ENCODE measurements at regions not wholly inside any gene's neighbourhood (a gene's known extent, or its start where the extent isn't known, plus 50 kb on each side); places are given as distances from the start of the nearest gene placed in this dataset.

- Histone ChIP-seq H3K4me2 (ENCODE audit: low read length) (no peak overlapping the region), H3K4me3 (ENCODE audit: low read length) (no peak overlapping the region), H3K9ac (ENCODE audit: low read length) (no peak overlapping the region), H3K27me3 (ENCODE audit: insufficient read depth, low read depth, low read length) (no peaks in the 10 kb centered on the region), H3K36me3 (ENCODE audit: insufficient read depth, low read length) (no peaks in the 10 kb centered on the region), H3K9me2 (ENCODE audit: insufficient read depth, low read length) (no peaks in the 10 kb centered on the region), H3F3A (ENCODE audit: insufficient read depth, low read length, poor library complexity, severe bottlenecking) (no peaks in the 10 kb centered on the region), H2AFZ (ENCODE audit: low read depth, low read length) (no peak overlapping the region), H4K20me1 (ENCODE audit: insufficient read depth) (no peaks in the 10 kb centered on the region), H3K27ac (ENCODE audit: low read length) (no peak overlapping the region), H3K79me2 (replicated peaks; ENCODE audit: insufficient read depth, low read length) (no peaks in the 10 kb centered on the region), H3K9me3 (ENCODE audit: low read length) (no peaks in the 10 kb centered on the region)
- TF ChIP-seq TAF1 (IDR thresholded peaks at IDR 0.05; ENCODE audit: low read depth), result no peak
- TF ChIP-seq, protein P1, sequence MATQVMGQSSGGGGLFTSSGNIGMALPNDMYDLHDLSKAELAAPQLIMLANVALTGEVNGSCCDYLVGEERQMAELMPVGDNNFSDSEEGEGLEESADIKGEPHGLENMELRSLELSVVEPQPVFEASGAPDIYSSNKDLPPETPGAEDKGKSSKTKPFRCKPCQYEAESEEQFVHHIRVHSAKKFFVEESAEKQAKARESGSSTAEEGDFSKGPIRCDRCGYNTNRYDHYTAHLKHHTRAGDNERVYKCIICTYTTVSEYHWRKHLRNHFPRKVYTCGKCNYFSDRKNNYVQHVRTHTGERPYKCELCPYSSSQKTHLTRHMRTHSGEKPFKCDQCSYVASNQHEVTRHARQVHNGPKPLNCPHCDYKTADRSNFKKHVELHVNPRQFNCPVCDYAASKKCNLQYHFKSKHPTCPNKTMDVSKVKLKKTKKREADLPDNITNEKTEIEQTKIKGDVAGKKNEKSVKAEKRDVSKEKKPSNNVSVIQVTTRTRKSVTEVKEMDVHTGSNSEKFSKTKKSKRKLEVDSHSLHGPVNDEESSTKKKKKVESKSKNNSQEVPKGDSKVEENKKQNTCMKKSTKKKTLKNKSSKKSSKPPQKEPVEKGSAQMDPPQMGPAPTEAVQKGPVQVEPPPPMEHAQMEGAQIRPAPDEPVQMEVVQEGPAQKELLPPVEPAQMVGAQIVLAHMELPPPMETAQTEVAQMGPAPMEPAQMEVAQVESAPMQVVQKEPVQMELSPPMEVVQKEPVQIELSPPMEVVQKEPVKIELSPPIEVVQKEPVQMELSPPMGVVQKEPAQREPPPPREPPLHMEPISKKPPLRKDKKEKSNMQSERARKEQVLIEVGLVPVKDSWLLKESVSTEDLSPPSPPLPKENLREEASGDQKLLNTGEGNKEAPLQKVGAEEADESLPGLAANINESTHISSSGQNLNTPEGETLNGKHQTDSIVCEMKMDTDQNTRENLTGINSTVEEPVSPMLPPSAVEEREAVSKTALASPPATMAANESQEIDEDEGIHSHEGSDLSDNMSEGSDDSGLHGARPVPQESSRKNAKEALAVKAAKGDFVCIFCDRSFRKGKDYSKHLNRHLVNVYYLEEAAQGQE (IDR thresholded peaks at IDR 0.05; ENCODE audit: borderline replicate concordance), result no peak
- TF ChIP-seq CTCF (IDR thresholded peaks at IDR 0.05; ENCODE audit: poor library complexity, severe bottlenecking), result no peak
- TF ChIP-seq RAD21 (conservative IDR thresholded peaks at IDR 0.05), result no peak
- TF ChIP-seq POLR2AphosphoS5 (IDR thresholded peaks at IDR 0.05), result no peak
- TF ChIP-seq SMC3 (conservative IDR thresholded peaks at IDR 0.05; ENCODE audit: poor library complexity), result no peak
- no peak for TF ChIP-seq MXI1 (conservative IDR thresholded peaks at IDR 0.05; ENCODE audit: poor library complexity, severe bottlenecking)
- TF ChIP-seq EP300 (conservative IDR thresholded peaks at IDR 0.05; ENCODE audit: poor library complexity, severe bottlenecking), result no peak
- no peak for TF ChIP-seq EZH2 (IDR thresholded peaks at IDR 0.05; ENCODE audit: borderline replicate concordance, insufficient read depth, low read length, poor library complexity, severe bottlenecking)
Observed at GRCh38 chr6:99668036-99668705, 61.5 kb downstream of the PRDM13 start.

- TF ChIP-seq SMC3 (conservative IDR thresholded peaks at IDR 0.05; ENCODE audit: poor library complexity), result no peak
- no peak for TF ChIP-seq EZH2 (IDR thresholded peaks at IDR 0.05; ENCODE audit: borderline replicate concordance, insufficient read depth, low read length, poor library complexity, severe bottlenecking)
- TF ChIP-seq RAD21 (conservative IDR thresholded peaks at IDR 0.05), result no peak
- no peak for TF ChIP-seq POLR2AphosphoS5 (IDR thresholded peaks at IDR 0.05)
- TF ChIP-seq, protein P1 (IDR thresholded peaks at IDR 0.05; ENCODE audit: borderline replicate concordance), result no peak
- no peak for TF ChIP-seq MXI1 (conservative IDR thresholded peaks at IDR 0.05; ENCODE audit: poor library complexity, severe bottlenecking)
- TF ChIP-seq TAF1 (IDR thresholded peaks at IDR 0.05; ENCODE audit: low read depth), result no peak
- TF ChIP-seq CTCF (IDR thresholded peaks at IDR 0.05; ENCODE audit: poor library complexity, severe bottlenecking), result no peak
- no peak for TF ChIP-seq EP300 (conservative IDR thresholded peaks at IDR 0.05; ENCODE audit: poor library complexity, severe bottlenecking)
- Histone ChIP-seq H3K27ac (ENCODE audit: low read length) (no peak overlapping the region), H4K20me1 (ENCODE audit: insufficient read depth) (no peaks in the 10 kb centered on the region), H3K4me3 (ENCODE audit: low read length) (no peak overlapping the region), H2AFZ (ENCODE audit: low read depth, low read length) (no peak overlapping the region), H3K79me2 (replicated peaks; ENCODE audit: insufficient read depth, low read length) (no peaks in the 10 kb centered on the region), H3K9me2 (ENCODE audit: insufficient read depth, low read length) (no peaks in the 10 kb centered on the region), H3F3A (ENCODE audit: insufficient read depth, low read length, poor library complexity, severe bottlenecking) (no peaks in the 10 kb centered on the region), H3K9ac (ENCODE audit: low read length) (no peak overlapping the region), H3K4me2 (ENCODE audit: low read length) (no peak overlapping the region), H3K36me3 (ENCODE audit: insufficient read depth, low read length) (no peaks in the 10 kb centered on the region), H3K9me3 (ENCODE audit: low read length) (no peaks in the 10 kb centered on the region), H3K27me3 (ENCODE audit: insufficient read depth, low read depth, low read length) (no peaks in the 10 kb centered on the region)
Observed at GRCh38 chr6:99689916-99690685, 83.5 kb downstream of the PRDM13 start.

All from neural cell (in vitro differentiated cells).